ENCODE measurements at regions not wholly inside any gene's neighbourhood (a gene's known extent, or its start where the extent isn't known, plus 50 kb on each side); places are given as distances from the start of the nearest gene placed in this dataset.

DNA sequence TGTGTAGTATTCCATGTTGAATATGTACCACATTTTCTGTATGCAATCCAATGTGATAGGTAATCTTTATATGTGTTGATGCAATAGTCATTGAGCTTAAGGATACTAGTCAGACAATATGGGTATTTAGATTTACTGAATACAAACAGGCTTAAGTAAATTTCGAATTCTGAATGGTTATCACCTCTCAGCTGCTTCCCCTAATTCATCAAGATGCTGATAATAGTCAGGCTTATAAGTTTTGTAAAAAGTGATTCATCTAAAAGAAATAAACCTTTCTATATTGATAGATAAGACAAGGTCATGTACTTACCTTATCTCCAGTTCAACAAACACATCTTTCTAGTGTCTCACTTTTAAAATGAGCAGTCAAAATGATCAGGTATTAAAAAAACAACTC is 205.5 kb downstream of the CASP12 start:
- TF ChIP-seq ILF3 (IDR thresholded peaks at IDR 0.05; ENCODE audit: borderline replicate concordance) (no peak), KLF16 (IDR thresholded peaks at IDR 0.05) (no peak), ZNF24 (IDR thresholded peaks at IDR 0.05) (no peak), HNRNPL (IDR thresholded peaks at IDR 0.05; ENCODE audit: low read depth, low read length) (no peak), BCOR (IDR thresholded peaks at IDR 0.05) (no peak), JUND (IDR thresholded peaks at IDR 0.05; ENCODE audit: borderline replicate concordance, low read depth, low read length) (no peak), JUND (tag; IDR thresholded peaks at IDR 0.05; ENCODE audit: borderline replicate concordance, low read depth, low read length) (no peak), IRF1 (CRISPR knock-in tag; IDR thresholded peaks at IDR 0.05; ENCODE audit: borderline replicate concordance) (no peak), IRF2 (CRISPR knock-in tag; IDR thresholded peaks at IDR 0.05) (no peak), ZEB2 (IDR thresholded peaks at IDR 0.05) (no peak), CTCF (IDR thresholded peaks at IDR 0.05 in 2 of 3, conservative IDR thresholded peaks at IDR 0.05 in 1 of 3; ENCODE audit: insufficient read depth in 2 of 3, low read depth in 1 of 3, low read length in 3 of 3) (no peak), KAT2B (IDR thresholded peaks at IDR 0.05; ENCODE audit: low read depth, low read length) (no peak), CEBPB (tag; IDR thresholded peaks at IDR 0.05) (no peak)

All from K562 (cell line).